HL-60 (cell line): ENCODE measurements at regions not wholly inside any gene's neighbourhood (a gene's known extent, or its start where the extent isn't known, plus 50 kb on each side); places are given as distances from the start of the nearest gene placed in this dataset.

ENCODE experiments used
- CTCF ChIP-seq: IDR thresholded peaks from one replicate; pipeline ENCODE4 v1.5.1; 2011; ENCODE audit warnings: low read length, control low read depth, inconsistent platforms; ENCODE audit not compliant: insufficient read depth
- GABPA ChIP-seq: IDR thresholded peaks from 2 replicates; pipeline ENCODE4 v1.6.1; 2012; ENCODE audit warnings: low read depth
- POLR2AphosphoS5 ChIP-seq: IDR thresholded peaks from 2 replicates; pipeline ENCODE4 v1.6.1; 2012; ENCODE audit warnings: low read depth

GRCh38 chr17:77400445-77400870 is 259.7 kb downstream of the SEC14L1 start:
- TF ChIP-seq POLR2AphosphoS5 (no peak), CTCF (peak; percentile 56), GABPA (no peak)
